ENCODE measurements at regions not wholly inside any gene's neighbourhood (a gene's known extent, or its start where the extent isn't known, plus 50 kb on each side); places are given as distances from the start of the nearest gene placed in this dataset.
A peak's percentile ranks its signal among the peaks of the same experiment; 100 is the strongest.
"Not testable (repeated sequence)": the region's sequence is repeated elsewhere in the genome, so short reads cannot be mapped to it uniquely, and the experiment has no call there.

GRCh38 chr16:32947336-32947735 lies 246.7 kb upstream of the TP53TG3C start:
- H3K27me3 ChIP-seq (ENCODE audit: control insufficient read depth, insufficient read depth, low read length); H3K4me3 ChIP-seq (ENCODE audit: low read depth, low read length); DNase-seq (ENCODE audit: low read depth); FAIRE-seq; H3K36me3 ChIP-seq (ENCODE audit: control insufficient read depth, insufficient read depth, low read length): not testable (repeated sequence)

- not testable (repeated sequence) for DNase-seq (ENCODE audit: low read depth); FAIRE-seq; H3K27me3 ChIP-seq (ENCODE audit: control insufficient read depth, insufficient read depth, low read length); H3K36me3 ChIP-seq (ENCODE audit: control insufficient read depth, insufficient read depth, low read length); H3K4me3 ChIP-seq (ENCODE audit: low read depth, low read length)
Observed at GRCh38 chr16:32946041-32946560, 247.9 kb upstream of the TP53TG3C start.

GRCh38 chr16:32945311-32945710 lies 248.7 kb upstream of the TP53TG3C start:
- H3K27me3 ChIP-seq (ENCODE audit: control insufficient read depth, insufficient read depth, low read length); FAIRE-seq; H3K4me3 ChIP-seq (ENCODE audit: low read depth, low read length); DNase-seq (ENCODE audit: low read depth); H3K36me3 ChIP-seq (ENCODE audit: control insufficient read depth, insufficient read depth, low read length): not testable (repeated sequence)

GRCh38 chr16:32939845-32940244 lies 254.2 kb upstream of the TP53TG3C start:
- H3K4me3 ChIP-seq (ENCODE audit: low read depth, low read length); H3K36me3 ChIP-seq (ENCODE audit: control insufficient read depth, insufficient read depth, low read length); H3K27me3 ChIP-seq (ENCODE audit: control insufficient read depth, insufficient read depth, low read length); DNase-seq (ENCODE audit: low read depth); FAIRE-seq: not testable (repeated sequence)

- H3K4me3 ChIP-seq (ENCODE audit: low read depth, low read length); H3K27me3 ChIP-seq (ENCODE audit: control insufficient read depth, insufficient read depth, low read length); DNase-seq (ENCODE audit: low read depth); H3K36me3 ChIP-seq (ENCODE audit: control insufficient read depth, insufficient read depth, low read length); FAIRE-seq: not testable (repeated sequence)
Observed at GRCh38 chr16:32937929-32938328, 256.1 kb upstream of the TP53TG3C start.

GRCh38 chr16:32932240-32933040 lies 256.5 kb upstream of the TP53TG3 start:
- not testable (repeated sequence) for H3K27me3 ChIP-seq (ENCODE audit: control insufficient read depth, insufficient read depth, low read length); H3K4me3 ChIP-seq (ENCODE audit: low read depth, low read length); DNase-seq (ENCODE audit: low read depth); FAIRE-seq; H3K36me3 ChIP-seq (ENCODE audit: control insufficient read depth, insufficient read depth, low read length)

GRCh38 chr16:32925192-32925591 lies 249.2 kb upstream of the TP53TG3 start:
- H3K27me3 ChIP-seq (ENCODE audit: control insufficient read depth, insufficient read depth, low read length); FAIRE-seq; DNase-seq (ENCODE audit: low read depth); H3K36me3 ChIP-seq (ENCODE audit: control insufficient read depth, insufficient read depth, low read length); H3K4me3 ChIP-seq (ENCODE audit: low read depth, low read length): not testable (repeated sequence)

- not testable (repeated sequence) for FAIRE-seq; H3K27me3 ChIP-seq (ENCODE audit: control insufficient read depth, insufficient read depth, low read length); DNase-seq (ENCODE audit: low read depth); H3K36me3 ChIP-seq (ENCODE audit: control insufficient read depth, insufficient read depth, low read length); H3K4me3 ChIP-seq (ENCODE audit: low read depth, low read length)
Observed at GRCh38 chr16:32922578-32922977, 246.6 kb upstream of the TP53TG3 start.

GRCh38 chr16:32915346-32915745 lies 239.4 kb upstream of the TP53TG3 start:
- not testable (repeated sequence) for H3K4me3 ChIP-seq (ENCODE audit: low read depth, low read length); H3K27me3 ChIP-seq (ENCODE audit: control insufficient read depth, insufficient read depth, low read length); DNase-seq (ENCODE audit: low read depth); H3K36me3 ChIP-seq (ENCODE audit: control insufficient read depth, insufficient read depth, low read length); FAIRE-seq

- FAIRE-seq; H3K36me3 ChIP-seq (ENCODE audit: control insufficient read depth, insufficient read depth, low read length); H3K4me3 ChIP-seq (ENCODE audit: low read depth, low read length); H3K27me3 ChIP-seq (ENCODE audit: control insufficient read depth, insufficient read depth, low read length); DNase-seq (ENCODE audit: low read depth): not testable (repeated sequence)
Observed at GRCh38 chr16:32897782-32898181, 221.8 kb upstream of the TP53TG3 start.

- FAIRE-seq: not testable (repeated sequence)
Observed at GRCh38 chr16:32885392-32885791, 209.4 kb upstream of the TP53TG3 start.

GRCh38 chr16:32884556-32884955 lies 208.6 kb upstream of the TP53TG3 start:
- not testable (repeated sequence) for DNase-seq (ENCODE audit: low read depth); FAIRE-seq; H3K4me3 ChIP-seq (ENCODE audit: low read depth, low read length); H3K36me3 ChIP-seq (ENCODE audit: control insufficient read depth, insufficient read depth, low read length); H3K27me3 ChIP-seq (ENCODE audit: control insufficient read depth, insufficient read depth, low read length)

More at GRCh38 chr16:32885392-32885791, 209.4 kb upstream of the TP53TG3 start:
- DNase-seq (ENCODE audit: low read depth); H3K4me3 ChIP-seq (ENCODE audit: low read depth, low read length); H3K36me3 ChIP-seq (ENCODE audit: control insufficient read depth, insufficient read depth, low read length); H3K27me3 ChIP-seq (ENCODE audit: control insufficient read depth, insufficient read depth, low read length): not testable (repeated sequence)

GRCh38 chr16:32882328-32882857 lies 206.4 kb upstream of the TP53TG3 start:
- H3K27me3 ChIP-seq (ENCODE audit: control insufficient read depth, insufficient read depth, low read length); H3K36me3 ChIP-seq (ENCODE audit: control insufficient read depth, insufficient read depth, low read length); H3K4me3 ChIP-seq (ENCODE audit: low read depth, low read length); DNase-seq (ENCODE audit: low read depth): not testable (repeated sequence)
- peak; percentile 99 for FAIRE-seq

- DNase-seq (ENCODE audit: low read depth); H3K27me3 ChIP-seq (ENCODE audit: control insufficient read depth, insufficient read depth, low read length); H3K4me3 ChIP-seq (ENCODE audit: low read depth, low read length); H3K36me3 ChIP-seq (ENCODE audit: control insufficient read depth, insufficient read depth, low read length): not testable (repeated sequence)
- peak; percentile 99 for FAIRE-seq
Observed at GRCh38 chr16:32881631-32882030, 205.7 kb upstream of the TP53TG3 start.

- H3K27me3 ChIP-seq (ENCODE audit: control insufficient read depth, insufficient read depth, low read length); H3K36me3 ChIP-seq (ENCODE audit: control insufficient read depth, insufficient read depth, low read length); H3K4me3 ChIP-seq (ENCODE audit: low read depth, low read length); DNase-seq (ENCODE audit: low read depth): not testable (repeated sequence)
- peak; percentile 97 for FAIRE-seq
Observed at GRCh38 chr16:32880009-32880408, 204.0 kb upstream of the TP53TG3 start.
